WTC11 (cell line): ENCODE measurements at regions not wholly inside any gene's neighbourhood (a gene's known extent, or its start where the extent isn't known, plus 50 kb on each side); places are given as distances from the start of the nearest gene placed in this dataset.

ENCODE experiments used
- ATAC-seq: fragments of 200-7000 bp; cut with Tn5 transposase; 2 replicates; pipeline ENCODE4 v1.10.0; 2021; ENCODE audit warnings: mild to moderate bottlenecking, moderate library complexity
- CTCF ChIA-PET: fragments of 300-600 bp; sonication (Branson Sonifier 250); formaldehyde crosslinking; loops from one replicate; lab custom pipeline; 2021; ENCODE audit warnings: antibody characterized with exemption; lab: Charles Lee
- POLR2A ChIA-PET: fragments of 350-600 bp; sonication (Branson Sonifier 250); formaldehyde crosslinking; loops from one replicate; lab custom pipeline; 2021; ENCODE audit warnings: antibody characterized with exemption; lab: Charles Lee
- DNase-seq: peaks from one replicate; pipeline ENCODE4 v3.0.0; 2021; ENCODE audit warnings: low spot score
- H3K27ac Mint-ChIP-seq: 2 replicates; pipeline ENCODE4 v1.8.0; 2021; ENCODE audit warnings: mixed read lengths
- H3K27me3 Mint-ChIP-seq: 2 replicates; pipeline ENCODE4 v1.8.0; 2021; ENCODE audit warnings: low read depth, mild to moderate bottlenecking, moderate library complexity, mixed read lengths
- H3K36me3 Mint-ChIP-seq: 2 replicates; pipeline ENCODE4 v1.8.0; 2021; ENCODE audit warnings: mixed read lengths
- H3K4me1 Mint-ChIP-seq: 2 replicates; pipeline ENCODE4 v1.8.0; 2022; ENCODE audit warnings: mixed read lengths
- H3K4me3 Mint-ChIP-seq: 2 replicates; pipeline ENCODE4 v1.8.0; 2021; ENCODE audit warnings: mild to moderate bottlenecking, moderate library complexity, mixed read lengths
- H3K9me3 Mint-ChIP-seq: 2 replicates; pipeline ENCODE4 v1.8.0; 2021; ENCODE audit warnings: mixed read lengths
- CDX4 ChIP-seq: fragments of 250-450 bp; sonication (Bioruptor Pico); IDR thresholded peaks from 2 replicates; pipeline ENCODE4 v1.9.0; 2021; ENCODE audit warnings: moderate library complexity, mild to moderate bottlenecking, inconsistent platforms, borderline replicate concordance
- EMX1 ChIP-seq: fragments of 250-450 bp; sonication (Bioruptor Pico); IDR thresholded peaks from 2 replicates; pipeline ENCODE4 v1.8.0; 2021; ENCODE audit warnings: mild to moderate bottlenecking
- GABPB1 ChIP-seq: sonication (generic); formaldehyde crosslinking; IDR thresholded peaks from 2 replicates; pipeline ENCODE4 v1.8.1; 2023; ENCODE audit warnings: mild to moderate bottlenecking, missing genetic modification reagents
- JAZF1 ChIP-seq: fragments of 250-450 bp; sonication (Bioruptor Pico); IDR thresholded peaks from 2 replicates; pipeline ENCODE4 v1.9.0; 2021; ENCODE audit warnings: moderate library complexity, mild to moderate bottlenecking, inconsistent platforms
- JUN ChIP-seq: sonication (generic); formaldehyde crosslinking; IDR thresholded peaks from 2 replicates; pipeline ENCODE4 v1.8.0; 2023; ENCODE audit warnings: mild to moderate bottlenecking, missing genetic modification reagents
- NFATC4 ChIP-seq: fragments of 250-450 bp; sonication (Bioruptor Pico); IDR thresholded peaks from 2 replicates; pipeline ENCODE4 v1.9.0; 2021; ENCODE audit warnings: mild to moderate bottlenecking
- NFE2L1 ChIP-seq: sonication (generic); formaldehyde crosslinking; IDR thresholded peaks from 2 replicates; pipeline ENCODE4 v1.8.1; 2023; ENCODE audit warnings: missing genetic modification reagents
- NR2C2 ChIP-seq: sonication (generic); formaldehyde crosslinking; IDR thresholded peaks from 2 replicates; pipeline ENCODE4 v1.8.0; 2022; ENCODE audit warnings: mild to moderate bottlenecking, missing genetic modification reagents
- NR3C1 ChIP-seq: sonication (generic); formaldehyde crosslinking; conservative IDR thresholded peaks from 2 replicates; pipeline ENCODE4 v1.8.1; 2023; ENCODE audit warnings: low read depth, mild to moderate bottlenecking, missing genetic modification reagents
- SMAD4 ChIP-seq: sonication (generic); formaldehyde crosslinking; IDR thresholded peaks from 2 replicates; pipeline ENCODE4 v1.8.0; 2022; ENCODE audit warnings: mild to moderate bottlenecking, missing genetic modification reagents
- SP1 ChIP-seq: sonication (generic); formaldehyde crosslinking; conservative IDR thresholded peaks from 2 replicates; pipeline ENCODE4 v1.8.1; 2022; ENCODE audit warnings: missing genetic modification reagents
- STAT6 ChIP-seq: sonication (generic); formaldehyde crosslinking; conservative IDR thresholded peaks from 2 replicates; pipeline ENCODE4 v1.8.1; 2023; ENCODE audit warnings: mild to moderate bottlenecking, low read depth, missing genetic modification reagents, moderate library complexity
- ZBTB43 ChIP-seq: sonication (generic); formaldehyde crosslinking; IDR thresholded peaks from 2 replicates; pipeline ENCODE4 v1.8.1; 2023; ENCODE audit warnings: mild to moderate bottlenecking, missing genetic modification reagents
- ZNF281 ChIP-seq: sonication (generic); formaldehyde crosslinking; IDR thresholded peaks from 2 replicates; pipeline ENCODE4 v1.8.0; 2023; ENCODE audit warnings: mild to moderate bottlenecking, missing genetic modification reagents
- TF ChIP-seq, protein P1 (sequence below): fragments of 250-450 bp; sonication (Bioruptor Pico); IDR thresholded peaks from 2 replicates; pipeline ENCODE4 v1.9.0; 2021; ENCODE audit warnings: mild to moderate bottlenecking
- TF ChIP-seq, protein P2 (sequence below): sonication (generic); formaldehyde crosslinking; IDR thresholded peaks from 2 replicates; pipeline ENCODE4 v1.8.0; 2022; ENCODE audit warnings: mild to moderate bottlenecking, missing genetic modification reagents
- TF ChIP-seq, protein P3 (sequence below): sonication (generic); formaldehyde crosslinking; IDR thresholded peaks from 2 replicates; pipeline ENCODE4 v1.8.1; 2023; ENCODE audit warnings: mild to moderate bottlenecking, moderate library complexity, missing genetic modification reagents
- TF ChIP-seq, protein P4 (sequence below): sonication (generic); formaldehyde crosslinking; IDR thresholded peaks from 2 replicates; pipeline ENCODE4 v1.8.1; 2023; ENCODE audit warnings: mild to moderate bottlenecking, missing genetic modification reagents

DNA sequence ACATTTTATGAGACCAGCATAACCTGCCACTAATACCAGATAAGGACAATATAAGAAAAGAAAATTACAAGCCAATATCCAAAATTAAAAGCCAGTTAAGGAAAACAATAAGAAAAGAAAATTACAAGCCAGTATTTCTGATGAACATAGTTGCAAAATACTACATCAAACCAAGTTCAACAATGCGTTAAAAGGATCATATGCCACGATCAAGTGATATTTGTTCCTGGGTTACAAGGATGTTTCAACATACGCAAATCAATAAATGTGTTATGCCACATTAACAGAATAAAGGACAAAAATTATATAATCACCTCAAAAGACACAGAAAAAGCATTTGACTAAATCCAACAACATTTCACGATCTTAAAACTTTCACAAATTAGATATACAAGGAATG lies 431.9 kb downstream of the ELAVL2 start (continued):
- TF ChIP-seq STAT6 (CRISPR knock-in tag): no peak
- no peak for TF ChIP-seq NFE2L1

DNA sequence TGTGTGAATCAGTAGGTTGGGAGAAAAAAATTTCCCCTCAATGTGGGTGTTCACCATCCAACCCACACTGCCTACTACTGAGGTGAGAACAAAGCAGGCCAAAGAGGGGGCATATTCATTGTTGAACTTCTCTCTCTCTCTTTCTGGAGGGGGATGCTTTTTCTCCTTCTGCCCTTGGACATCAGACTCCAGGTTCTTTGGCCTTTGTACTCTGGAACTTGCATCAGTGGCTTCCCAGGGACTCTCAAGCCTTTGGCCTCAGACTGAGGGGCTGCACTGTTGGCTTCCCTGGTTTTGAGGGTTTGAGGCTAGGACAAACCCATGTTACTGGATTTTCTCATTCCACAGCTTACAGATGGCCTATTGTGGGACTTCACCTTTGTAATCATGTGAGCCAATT lies 417.2 kb downstream of the ELAVL2 start:
- ATAC-seq (no peak), DNase-seq (no peak)
- ChIA-PET CTCF (no interaction called here), POLR2A (no interaction called here)
- H3K36me3 Mint-ChIP-seq: no peaks in the 10 kb centered on the region
- H3K4me1 Mint-ChIP-seq: no peaks in the 10 kb centered on the region
- TF ChIP-seq ZBTB43 (CRISPR knock-in tag) (no peak), NFATC4 (CRISPR knock-in tag) (no peak), NR2C2 (CRISPR knock-in tag) (no peak), NR3C1 (no peak), GABPB1 (no peak), JUN (no peak), SP1 (CRISPR knock-in tag) (no peak), EMX1 (CRISPR knock-in tag) (no peak), NFE2L1 (no peak)
- TF ChIP-seq, protein P1, sequence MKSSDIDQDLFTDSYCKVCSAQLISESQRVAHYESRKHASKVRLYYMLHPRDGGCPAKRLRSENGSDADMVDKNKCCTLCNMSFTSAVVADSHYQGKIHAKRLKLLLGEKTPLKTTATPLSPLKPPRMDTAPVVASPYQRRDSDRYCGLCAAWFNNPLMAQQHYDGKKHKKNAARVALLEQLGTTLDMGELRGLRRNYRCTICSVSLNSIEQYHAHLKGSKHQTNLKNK (CRISPR knock-in tag): no peak
- TF ChIP-seq, all 79 proteins: peak for 0
- Mint-ChIP-seq H3K4me3 (no peak overlapping the region), H3K27ac (no peak overlapping the region), H3K9me3 (peaks cover 5% of the 10 kb centered on the region; the same call in 1 of the 2 replicates), H3K27me3 (no peaks in the 10 kb centered on the region)

GRCh38 chr9:23412046-23412445 lies 414.0 kb downstream of the ELAVL2 start:
- POLR2A ChIA-PET: no interaction called here
- Mint-ChIP-seq H3K36me3 (no peaks in the 10 kb centered on the region), H3K9me3 (peaks cover 5% of the 10 kb centered on the region; the same call in 1 of the 2 replicates), H3K27me3 (no peaks in the 10 kb centered on the region), H3K27ac (no peak overlapping the region), H3K4me3 (no peak overlapping the region), H3K4me1 (no peaks in the 10 kb centered on the region)
- ATAC-seq: no peak
- DNase-seq: no peak
- CTCF ChIA-PET: no interaction called here
- TF ChIP-seq ZNF281 (no peak), CDX4 (CRISPR knock-in tag) (no peak), SMAD4 (no peak), STAT6 (CRISPR knock-in tag) (no peak), JAZF1 (CRISPR knock-in tag) (no peak), GABPB1 (no peak)
- TF ChIP-seq, protein P2, sequence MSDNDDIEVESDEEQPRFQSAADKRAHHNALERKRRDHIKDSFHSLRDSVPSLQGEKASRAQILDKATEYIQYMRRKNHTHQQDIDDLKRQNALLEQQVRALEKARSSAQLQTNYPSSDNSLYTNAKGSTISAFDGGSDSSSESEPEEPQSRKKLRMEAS (CRISPR knock-in tag): no peak
- TF ChIP-seq, protein P3, sequence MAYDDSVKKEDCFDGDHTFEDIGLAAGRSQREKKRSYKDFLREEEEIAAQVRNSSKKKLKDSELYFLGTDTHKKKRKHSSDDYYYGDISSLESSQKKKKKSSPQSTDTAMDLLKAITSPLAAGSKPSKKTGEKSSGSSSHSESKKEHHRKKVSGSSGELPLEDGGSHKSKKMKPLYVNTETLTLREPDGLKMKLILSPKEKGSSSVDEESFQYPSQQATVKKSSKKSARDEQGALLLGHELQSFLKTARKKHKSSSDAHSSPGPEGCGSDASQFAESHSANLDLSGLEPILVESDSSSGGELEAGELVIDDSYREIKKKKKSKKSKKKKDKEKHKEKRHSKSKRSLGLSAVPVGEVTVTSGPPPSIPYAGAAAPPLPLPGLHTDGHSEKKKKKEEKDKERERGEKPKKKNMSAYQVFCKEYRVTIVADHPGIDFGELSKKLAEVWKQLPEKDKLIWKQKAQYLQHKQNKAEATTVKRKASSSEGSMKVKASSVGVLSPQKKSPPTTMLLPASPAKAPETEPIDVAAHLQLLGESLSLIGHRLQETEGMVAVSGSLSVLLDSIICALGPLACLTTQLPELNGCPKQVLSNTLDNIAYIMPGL: no peak
- TF ChIP-seq, protein P4, sequence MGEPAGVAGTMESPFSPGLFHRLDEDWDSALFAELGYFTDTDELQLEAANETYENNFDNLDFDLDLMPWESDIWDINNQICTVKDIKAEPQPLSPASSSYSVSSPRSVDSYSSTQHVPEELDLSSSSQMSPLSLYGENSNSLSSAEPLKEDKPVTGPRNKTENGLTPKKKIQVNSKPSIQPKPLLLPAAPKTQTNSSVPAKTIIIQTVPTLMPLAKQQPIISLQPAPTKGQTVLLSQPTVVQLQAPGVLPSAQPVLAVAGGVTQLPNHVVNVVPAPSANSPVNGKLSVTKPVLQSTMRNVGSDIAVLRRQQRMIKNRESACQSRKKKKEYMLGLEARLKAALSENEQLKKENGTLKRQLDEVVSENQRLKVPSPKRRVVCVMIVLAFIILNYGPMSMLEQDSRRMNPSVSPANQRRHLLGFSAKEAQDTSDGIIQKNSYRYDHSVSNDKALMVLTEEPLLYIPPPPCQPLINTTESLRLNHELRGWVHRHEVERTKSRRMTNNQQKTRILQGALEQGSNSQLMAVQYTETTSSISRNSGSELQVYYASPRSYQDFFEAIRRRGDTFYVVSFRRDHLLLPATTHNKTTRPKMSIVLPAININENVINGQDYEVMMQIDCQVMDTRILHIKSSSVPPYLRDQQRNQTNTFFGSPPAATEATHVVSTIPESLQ (CRISPR knock-in tag): no peak
